Peyer's patch (tissue), 4 donors: ENCODE measurements at regions not wholly inside any gene's neighbourhood (a gene's known extent, or its start where the extent isn't known, plus 50 kb on each side); places are given as distances from the start of the nearest gene placed in this dataset.

Source experiments
- POLR2A ChIP-seq, 2 donors: fragments of 450-650 bp; IDR thresholded peaks; one replicate each; pipeline ENCODE4 v1.5.1; 2017; ENCODE audit warnings: antibody characterized with exemption in 2 of 2, mild to moderate bottlenecking in 2 of 2, moderate library complexity in 2 of 2
- TF ChIP-seq, protein P1 (sequence below), 6 experiments: fragments of 450-650 bp in 4 of 6; fragments of 200-600 bp in 2 of 6; sonication (generic) in 1 of 6; IDR thresholded peaks; one replicate each; pipeline ENCODE4 v1.5.1; 2017 to 2019; ENCODE audit warnings: antibody characterized with exemption in 6 of 6, mild to moderate bottlenecking in 3 of 6, moderate library complexity in 1 of 6

GRCh38 chr5:105283134-105283533, 1720.5 kb upstream of the NUDT12 start:
- no peak for TF ChIP-seq POLR2A (IDR thresholded peaks at IDR 0.05)
- TF ChIP-seq, protein P1, sequence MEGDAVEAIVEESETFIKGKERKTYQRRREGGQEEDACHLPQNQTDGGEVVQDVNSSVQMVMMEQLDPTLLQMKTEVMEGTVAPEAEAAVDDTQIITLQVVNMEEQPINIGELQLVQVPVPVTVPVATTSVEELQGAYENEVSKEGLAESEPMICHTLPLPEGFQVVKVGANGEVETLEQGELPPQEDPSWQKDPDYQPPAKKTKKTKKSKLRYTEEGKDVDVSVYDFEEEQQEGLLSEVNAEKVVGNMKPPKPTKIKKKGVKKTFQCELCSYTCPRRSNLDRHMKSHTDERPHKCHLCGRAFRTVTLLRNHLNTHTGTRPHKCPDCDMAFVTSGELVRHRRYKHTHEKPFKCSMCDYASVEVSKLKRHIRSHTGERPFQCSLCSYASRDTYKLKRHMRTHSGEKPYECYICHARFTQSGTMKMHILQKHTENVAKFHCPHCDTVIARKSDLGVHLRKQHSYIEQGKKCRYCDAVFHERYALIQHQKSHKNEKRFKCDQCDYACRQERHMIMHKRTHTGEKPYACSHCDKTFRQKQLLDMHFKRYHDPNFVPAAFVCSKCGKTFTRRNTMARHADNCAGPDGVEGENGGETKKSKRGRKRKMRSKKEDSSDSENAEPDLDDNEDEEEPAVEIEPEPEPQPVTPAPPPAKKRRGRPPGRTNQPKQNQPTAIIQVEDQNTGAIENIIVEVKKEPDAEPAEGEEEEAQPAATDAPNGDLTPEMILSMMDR (IDR thresholded peaks at IDR 0.05) = no peak
